Left ventricle myocardium inferior (tissue), 1 donor: ENCODE measurements at regions not wholly inside any gene's neighbourhood (a gene's known extent, or its start where the extent isn't known, plus 50 kb on each side); places are given as distances from the start of the nearest gene placed in this dataset.

Experiments
- DNase-seq: peaks from one replicate; pipeline ENCODE4 v3.0.0-alpha.2; 2020
- H3K27ac ChIP-seq: fragments of 200-600 bp; replicated peaks from 2 replicates; pipeline ENCODE4 v1.8.0; 2021
- H3K27me3 ChIP-seq: fragments of 200-600 bp; 2 replicates; pipeline ENCODE4 v1.8.0; 2021; ENCODE audit warnings: low read depth
- H3K36me3 ChIP-seq: fragments of 200-600 bp; 2 replicates; pipeline ENCODE4 v1.8.0; 2021
- H3K4me1 ChIP-seq: fragments of 200-600 bp; 2 replicates; pipeline ENCODE4 v1.8.0; 2021
- H3K4me3 ChIP-seq: fragments of 200-600 bp; 2 replicates; pipeline ENCODE4 v1.8.0; 2021; ENCODE audit warnings: mild to moderate bottlenecking, moderate library complexity
- H3K9me3 ChIP-seq: fragments of 200-600 bp; replicated peaks from 2 replicates; pipeline ENCODE4 v1.8.0; 2021
- CTCF ChIP-seq: fragments of 200-600 bp; IDR thresholded peaks from 2 replicates; pipeline ENCODE4 v1.8.0; 2021; ENCODE audit warnings: antibody characterized with exemption, mild to moderate bottlenecking, borderline replicate concordance
- intact Hi-C: fragments of 100-400 bp; cut with micrococcal nuclease; formaldehyde crosslinking; loops from one replicate; pipeline ENCODE4 v1.11.0; 2022
- donor health status: DM: no; HTN: yes; CAD: no; lungs with severe emphysema.

GRCh38 chr5:133680830-133681565 lies 68.7 kb upstream of the FSTL4 start:
- no peak overlapping the region for H3K4me3 ChIP-seq
- no peaks in the 10 kb centered on the region for H3K9me3 ChIP-seq
- no peaks in the 10 kb centered on the region for H3K4me1 ChIP-seq
- TF ChIP-seq CTCF, result no peak
- no peak overlapping the region for H3K27ac ChIP-seq
- DNase-seq, result no peak
- H3K27me3 ChIP-seq, result peaks cover 61% of the 10 kb centered on the region
- intact Hi-C loops, result no loop called here
- H3K36me3 ChIP-seq, result no peaks in the 10 kb centered on the region

- Histone ChIP-seq H3K4me1 (no peaks in the 10 kb centered on the region), H3K27me3 (peaks cover 57% of the 10 kb centered on the region), H3K9me3 (no peaks in the 10 kb centered on the region), H3K36me3 (no peaks in the 10 kb centered on the region), H3K27ac (no peak overlapping the region), H3K4me3 (no peak overlapping the region)
- no peak for DNase-seq
- intact Hi-C loops, result no loop called here
- no peak for TF ChIP-seq CTCF
Measured at GRCh38 chr5:133679534-133679933, 67.2 kb upstream of the FSTL4 start.

- TF ChIP-seq CTCF, result no peak
- peaks cover 49% of the 10 kb centered on the region for H3K27me3 ChIP-seq
- H3K4me1 ChIP-seq, result no peaks in the 10 kb centered on the region
- no peak overlapping the region for H3K4me3 ChIP-seq
- no peaks in the 10 kb centered on the region for H3K36me3 ChIP-seq
- no peak overlapping the region for H3K27ac ChIP-seq
- peaks cover 8% of the 10 kb centered on the region for H3K9me3 ChIP-seq
- intact Hi-C loops, result no loop called here
- DNase-seq, result no peak
Measured at GRCh38 chr5:133675376-133676154, 63.2 kb upstream of the FSTL4 start.

GRCh38 chr5:133670336-133670735 lies 58.0 kb upstream of the FSTL4 start:
- Histone ChIP-seq H3K9me3 (peaks cover 11% of the 10 kb centered on the region), H3K27me3 (peaks cover 70% of the 10 kb centered on the region), H3K27ac (no peak overlapping the region), H3K36me3 (no peaks in the 10 kb centered on the region), H3K4me1 (no peaks in the 10 kb centered on the region), H3K4me3 (no peak overlapping the region)
- TF ChIP-seq CTCF, result no peak
- intact Hi-C loops, result no loop called here
- DNase-seq, result no peak

- DNase-seq, result no peak
- intact Hi-C loops, result no loop called here
- no peaks in the 10 kb centered on the region for H3K4me1 ChIP-seq
- peaks cover 11% of the 10 kb centered on the region for H3K9me3 ChIP-seq
- no peaks in the 10 kb centered on the region for H3K36me3 ChIP-seq
- H3K27me3 ChIP-seq, result peaks cover 65% of the 10 kb centered on the region
- no peak overlapping the region for H3K27ac ChIP-seq
- no peak for TF ChIP-seq CTCF
- H3K4me3 ChIP-seq, result no peak overlapping the region
Measured at GRCh38 chr5:133669472-133669871, 57.1 kb upstream of the FSTL4 start.
